Loucy (cell line): ENCODE measurements at regions not wholly inside any gene's neighbourhood (a gene's known extent, or its start where the extent isn't known, plus 50 kb on each side); places are given as distances from the start of the nearest gene placed in this dataset.

Experiments used
- CTCF ChIP-seq: fragments of 200-600 bp; sonication (generic); conservative IDR thresholded peaks from 2 replicates; pipeline ENCODE4 v1.5.1; 2014; ENCODE audit warnings: mild to moderate bottlenecking, antibody characterized with exemption, low read length
- EZH2phosphoT487 ChIP-seq: fragments of 200-600 bp; IDR thresholded peaks from 2 replicates; pipeline ENCODE4 v1.6.1; 2018; ENCODE audit warnings: antibody characterized with exemption, mild to moderate bottlenecking, moderate library complexity, borderline replicate concordance

DNA sequence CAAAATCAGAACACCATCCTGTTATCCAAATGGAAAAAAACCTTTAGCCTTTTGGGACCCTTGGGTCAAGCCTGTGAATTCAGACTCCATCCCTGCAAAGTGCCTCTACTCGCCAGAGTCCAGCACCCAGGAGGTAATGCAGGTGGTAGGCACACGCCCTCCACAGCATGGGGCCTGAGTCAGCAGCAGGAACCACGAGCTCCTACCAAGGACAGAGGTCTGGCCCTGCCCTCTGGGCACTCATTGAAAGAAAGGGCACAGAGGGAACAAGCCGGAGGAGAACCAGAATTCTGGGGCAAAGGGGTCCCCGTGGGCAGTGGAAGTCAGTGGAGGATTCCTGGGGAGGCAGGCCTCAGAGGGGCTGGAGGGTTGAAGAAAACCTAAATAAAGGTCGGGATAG, 438.1 kb downstream of the NPHP4 start:
- TF ChIP-seq CTCF (no peak), EZH2phosphoT487 (no peak)
